Endothelial cell (in vitro differentiated cells): ENCODE measurements at regions not wholly inside any gene's neighbourhood (a gene's known extent, or its start where the extent isn't known, plus 50 kb on each side); places are given as distances from the start of the nearest gene placed in this dataset.

Experiments
- DNase-seq: peaks from one replicate; pipeline ENCODE4 v3.0.0; 2021; ENCODE audit warnings: low spot score
- H3K27ac Mint-ChIP-seq: one replicate; pipeline ENCODE4 v1.8.0; 2021; ENCODE audit warnings: mixed read lengths, inconsistent platforms; ENCODE audit not compliant: unreplicated experiment
- H3K27me3 Mint-ChIP-seq: one replicate; pipeline ENCODE4 v1.8.0; 2021; ENCODE audit warnings: mild to moderate bottlenecking, moderate library complexity, mixed read lengths, inconsistent platforms; ENCODE audit not compliant: unreplicated experiment
- H3K36me3 Mint-ChIP-seq: one replicate; pipeline ENCODE4 v1.8.0; 2021; ENCODE audit warnings: mild to moderate bottlenecking, low read depth, mixed read lengths, inconsistent platforms; ENCODE audit not compliant: unreplicated experiment
- H3K4me1 Mint-ChIP-seq: one replicate; pipeline ENCODE4 v1.8.0; 2021; ENCODE audit warnings: mild to moderate bottlenecking, mixed read lengths, inconsistent platforms; ENCODE audit not compliant: unreplicated experiment
- H3K4me3 Mint-ChIP-seq: one replicate; pipeline ENCODE4 v1.8.0; 2021; ENCODE audit warnings: mild to moderate bottlenecking, mixed read lengths, inconsistent platforms; ENCODE audit not compliant: unreplicated experiment
- H3K9me3 Mint-ChIP-seq: one replicate; pipeline ENCODE4 v1.8.0; 2021; ENCODE audit warnings: mixed read lengths, inconsistent platforms; ENCODE audit not compliant: unreplicated experiment
- TF ChIP-seq, protein P1 (sequence below): fragments of 200-600 bp; sonication (generic); IDR thresholded peaks from one replicate; pipeline ENCODE4 v1.5.0; 2021; ENCODE audit warnings: antibody characterized with exemption; ENCODE audit not compliant: unreplicated experiment

DNA sequence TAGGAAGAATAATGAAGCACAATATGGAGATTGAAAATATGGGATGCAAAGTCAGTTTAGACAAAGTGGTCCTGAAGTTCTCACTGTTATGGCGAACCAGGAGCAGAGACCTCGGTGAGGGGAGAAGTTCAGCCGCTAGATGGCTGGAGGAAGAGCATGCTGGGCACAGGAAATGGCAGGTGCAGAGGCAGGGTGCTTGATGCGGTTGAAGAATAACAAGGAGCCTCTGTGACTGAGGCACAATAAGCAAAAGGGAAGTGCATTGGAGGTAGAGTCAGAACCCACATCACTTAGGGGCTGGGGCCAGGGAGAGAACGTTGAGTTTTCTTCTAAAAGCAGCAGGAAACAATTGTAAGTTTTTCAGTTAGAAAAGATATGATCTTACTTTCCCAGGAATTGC lies 1725.2 kb downstream of the EFNB2 start:
- TF ChIP-seq, protein P1, sequence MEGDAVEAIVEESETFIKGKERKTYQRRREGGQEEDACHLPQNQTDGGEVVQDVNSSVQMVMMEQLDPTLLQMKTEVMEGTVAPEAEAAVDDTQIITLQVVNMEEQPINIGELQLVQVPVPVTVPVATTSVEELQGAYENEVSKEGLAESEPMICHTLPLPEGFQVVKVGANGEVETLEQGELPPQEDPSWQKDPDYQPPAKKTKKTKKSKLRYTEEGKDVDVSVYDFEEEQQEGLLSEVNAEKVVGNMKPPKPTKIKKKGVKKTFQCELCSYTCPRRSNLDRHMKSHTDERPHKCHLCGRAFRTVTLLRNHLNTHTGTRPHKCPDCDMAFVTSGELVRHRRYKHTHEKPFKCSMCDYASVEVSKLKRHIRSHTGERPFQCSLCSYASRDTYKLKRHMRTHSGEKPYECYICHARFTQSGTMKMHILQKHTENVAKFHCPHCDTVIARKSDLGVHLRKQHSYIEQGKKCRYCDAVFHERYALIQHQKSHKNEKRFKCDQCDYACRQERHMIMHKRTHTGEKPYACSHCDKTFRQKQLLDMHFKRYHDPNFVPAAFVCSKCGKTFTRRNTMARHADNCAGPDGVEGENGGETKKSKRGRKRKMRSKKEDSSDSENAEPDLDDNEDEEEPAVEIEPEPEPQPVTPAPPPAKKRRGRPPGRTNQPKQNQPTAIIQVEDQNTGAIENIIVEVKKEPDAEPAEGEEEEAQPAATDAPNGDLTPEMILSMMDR: no peak
- no peak overlapping the region for H3K4me3 Mint-ChIP-seq
- no peaks in the 10 kb centered on the region for H3K4me1 Mint-ChIP-seq
- DNase-seq: no peak
- no peaks in the 10 kb centered on the region for H3K27me3 Mint-ChIP-seq
- H3K9me3 Mint-ChIP-seq: no peaks in the 10 kb centered on the region
- no peak overlapping the region for H3K27ac Mint-ChIP-seq
- no peaks in the 10 kb centered on the region for H3K36me3 Mint-ChIP-seq

DNA sequence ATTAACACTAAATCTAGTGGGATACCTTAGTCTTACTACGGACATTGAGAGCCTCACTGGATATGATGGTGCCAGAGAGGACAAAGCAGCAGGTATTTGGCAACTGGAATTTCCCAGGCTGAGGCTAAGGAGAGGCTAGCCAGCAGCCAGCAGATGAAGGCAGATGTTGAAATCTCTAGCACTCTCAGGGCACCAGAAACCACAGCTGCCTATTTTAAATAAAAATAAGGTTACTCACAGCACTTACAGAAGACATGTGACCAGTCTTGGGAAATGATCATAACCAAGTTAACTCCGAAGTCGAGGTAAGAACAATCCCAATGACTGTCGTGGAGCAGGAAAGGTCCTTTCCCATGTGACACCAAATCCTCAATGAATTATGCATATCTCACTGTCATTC lies 1726.0 kb downstream of the EFNB2 start:
- Mint-ChIP-seq H3K27ac (no peak overlapping the region), H3K4me1 (no peaks in the 10 kb centered on the region), H3K36me3 (no peaks in the 10 kb centered on the region), H3K27me3 (no peaks in the 10 kb centered on the region), H3K9me3 (no peaks in the 10 kb centered on the region), H3K4me3 (no peak overlapping the region)
- TF ChIP-seq, protein P1: no peak
- DNase-seq: no peak

DNA sequence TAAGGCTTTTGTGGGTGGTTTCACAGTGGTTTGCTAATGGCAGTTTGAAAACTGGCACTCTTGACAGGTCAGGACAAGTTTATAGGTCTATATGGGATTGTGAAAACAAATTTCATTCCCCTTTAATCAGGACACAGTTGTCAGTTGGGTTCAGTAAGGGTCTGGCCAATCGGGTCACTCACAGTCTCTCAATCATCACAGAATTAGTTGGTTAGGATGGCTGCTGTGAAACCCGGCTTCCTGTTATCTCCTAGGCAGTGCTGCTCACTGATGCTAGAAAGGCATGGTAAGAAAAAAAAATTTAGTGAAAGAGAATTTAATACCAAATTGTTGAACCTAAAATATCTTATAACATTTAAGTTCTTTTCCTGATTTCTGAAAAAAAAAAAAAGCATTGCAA lies 1730.1 kb downstream of the EFNB2 start:
- Mint-ChIP-seq H3K4me3 (no peak overlapping the region), H3K27me3 (no peaks in the 10 kb centered on the region), H3K27ac (no peak overlapping the region), H3K4me1 (no peaks in the 10 kb centered on the region), H3K9me3 (no peaks in the 10 kb centered on the region), H3K36me3 (no peaks in the 10 kb centered on the region)
- no peak for DNase-seq
- TF ChIP-seq, protein P1: no peak

DNA sequence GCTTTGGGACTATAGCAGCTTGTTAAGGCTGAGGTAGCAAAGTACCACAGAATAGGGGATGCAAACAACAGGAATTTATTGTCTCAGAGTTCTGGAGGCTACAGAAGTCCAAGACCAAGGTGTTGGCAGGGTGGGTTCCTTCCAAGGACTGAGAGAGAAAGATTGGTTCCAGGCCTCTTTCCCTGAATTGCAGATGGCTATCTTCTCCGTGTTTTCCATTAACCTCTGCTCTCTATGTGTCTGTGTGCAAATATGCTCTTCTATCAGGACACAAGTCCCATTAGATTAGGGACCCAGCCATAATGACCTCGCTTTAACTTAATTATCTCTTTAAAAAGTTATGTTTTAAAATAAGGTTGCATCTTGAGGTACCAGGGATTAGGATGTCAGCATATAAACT lies 1732.9 kb upstream of the SLC10A2 start:
- Mint-ChIP-seq H3K27me3 (no peaks in the 10 kb centered on the region), H3K36me3 (no peaks in the 10 kb centered on the region), H3K4me3 (no peak overlapping the region), H3K4me1 (no peaks in the 10 kb centered on the region), H3K9me3 (no peaks in the 10 kb centered on the region), H3K27ac (no peak overlapping the region)
- DNase-seq: no peak
- TF ChIP-seq, protein P1: no peak

DNA sequence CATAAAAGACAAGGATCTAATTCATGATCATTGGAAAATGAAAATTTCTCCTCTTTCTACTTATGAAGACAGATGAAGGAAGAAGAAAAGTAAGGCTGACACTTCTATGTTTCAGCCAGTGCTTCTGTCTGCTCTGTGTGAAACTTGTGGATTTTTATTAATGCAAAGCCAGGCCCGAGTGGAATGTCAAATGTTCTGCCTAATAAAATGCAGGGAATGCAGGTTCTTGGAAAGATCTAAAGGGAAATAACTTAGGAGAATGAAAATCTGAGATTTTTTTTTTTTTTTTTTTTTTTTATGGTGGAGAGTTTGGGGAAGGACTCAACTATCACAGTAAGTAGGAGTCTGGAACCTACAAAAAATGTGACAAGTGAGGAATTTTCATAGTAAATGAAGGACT lies 1732.3 kb upstream of the SLC10A2 start:
- Mint-ChIP-seq H3K27me3 (no peaks in the 10 kb centered on the region), H3K4me3 (no peak overlapping the region), H3K4me1 (no peaks in the 10 kb centered on the region), H3K36me3 (no peaks in the 10 kb centered on the region), H3K9me3 (no peaks in the 10 kb centered on the region), H3K27ac (no peak overlapping the region)
- DNase-seq: no peak
- TF ChIP-seq, protein P1: no peak
